SU-DHL-6 (cell line): ENCODE measurements at regions not wholly inside any gene's neighbourhood (a gene's known extent, or its start where the extent isn't known, plus 50 kb on each side); places are given as distances from the start of the nearest gene placed in this dataset.

Experiments used
- CTCF ChIP-seq: fragments of 200-600 bp; sonication (generic); IDR thresholded peaks from one replicate; pipeline ENCODE4 v1.5.1; 2017; ENCODE audit warnings: antibody characterized with exemption, mild to moderate bottlenecking, low read length, moderate library complexity; ENCODE audit not compliant: insufficient read depth, poor library complexity, severe bottlenecking
- EZH2phosphoT487 ChIP-seq: fragments of 200-600 bp; sonication (generic), shearing (Covaris generic); conservative IDR thresholded peaks from 2 replicates; pipeline ENCODE4 v1.6.1; 2018; ENCODE audit warnings: mild to moderate bottlenecking, antibody characterized with exemption, low read length, moderate library complexity, mixed read lengths

GRCh38 chr7:153081496-153081895 is 321.9 kb downstream of the ACTR3B start:
- TF ChIP-seq CTCF, result no peak
- TF ChIP-seq EZH2phosphoT487, result no peak
